HEK293 (cell line): ENCODE measurements at regions not wholly inside any gene's neighbourhood (a gene's known extent, or its start where the extent isn't known, plus 50 kb on each side); places are given as distances from the start of the nearest gene placed in this dataset.

Experiments
- BCL11A ChIP-seq: fragments of 450-650 bp; formaldehyde crosslinking; IDR thresholded peaks from 2 replicates; pipeline ENCODE4 v1.5.1; 2016; ENCODE audit warnings: low read depth, missing biosample characterization, missing genetic modification characterization
- CTCF ChIP-seq: fragments of 450-650 bp; formaldehyde crosslinking; IDR thresholded peaks from 2 replicates; pipeline ENCODE4 v1.5.1; 2016; ENCODE audit warnings: missing biosample characterization, missing genetic modification characterization
- ZNF521 ChIP-seq: fragments of 450-650 bp; formaldehyde crosslinking; IDR thresholded peaks from 2 replicates; pipeline ENCODE4 v1.5.1; 2017; ENCODE audit warnings: missing biosample characterization, mild to moderate bottlenecking, missing genetic modification characterization
- ZNF660 ChIP-seq: fragments of 450-650 bp; IDR thresholded peaks from 2 replicates; pipeline ENCODE4 v1.5.1; 2018; ENCODE audit warnings: missing biosample characterization, mild to moderate bottlenecking, missing genetic modification characterization

- TF ChIP-seq ZNF521 (no peak), CTCF (tag by site-specific recombination) (no peak), BCL11A (tag by site-specific recombination) (no peak), ZNF660 (tag by site-specific recombination) (no peak)
These were observed 78.3 kb upstream of the BCL9 start for GRCh38 chr1:147463022-147463421.
